Mesendoderm (in vitro differentiated cells): ENCODE measurements at regions not wholly inside any gene's neighbourhood (a gene's known extent, or its start where the extent isn't known, plus 50 kb on each side); places are given as distances from the start of the nearest gene placed in this dataset.
"Not testable (repeated sequence)": the region's sequence is repeated elsewhere in the genome, so short reads cannot be mapped to it uniquely, and the experiment has no call there.

Experiments
- DNase-seq: peaks from one replicate; pipeline ENCODE4 v3.0.0; 2013
- H2AK5ac ChIP-seq: 2 replicates; pipeline ENCODE4 v1.6.1; 2013; ENCODE audit warnings: low read length, inconsistent platforms
- H2BK120ac ChIP-seq: 2 replicates; pipeline ENCODE4 v1.6.1; 2013; ENCODE audit warnings: low read depth, mild to moderate bottlenecking, low read length, moderate library complexity, mixed read lengths
- H2BK15ac ChIP-seq: replicated peaks from 2 replicates; pipeline ENCODE4 v1.6.1; 2013; ENCODE audit warnings: low read depth, mild to moderate bottlenecking, moderate library complexity
- H2BK5ac ChIP-seq: 2 replicates; pipeline ENCODE4 v1.6.1; 2013; ENCODE audit warnings: low read length, inconsistent platforms
- H3K18ac ChIP-seq: 2 replicates; pipeline ENCODE4 v1.6.1; 2013; ENCODE audit warnings: mild to moderate bottlenecking, low read length, mixed read lengths
- H3K23ac ChIP-seq: one replicate; pipeline ENCODE4 v1.6.1; 2013; ENCODE audit warnings: low read length
- H3K27ac ChIP-seq: 2 replicates; pipeline ENCODE4 v1.5.1; 2013; ENCODE audit warnings: low read depth, mild to moderate bottlenecking, inconsistent platforms, low read length, moderate library complexity
- H3K27me3 ChIP-seq: 2 replicates; pipeline ENCODE4 v1.6.1; 2013; ENCODE audit warnings: low read length, control low read depth, mild to moderate bottlenecking, inconsistent platforms; ENCODE audit not compliant: insufficient read depth, poor library complexity
- H3K36me3 ChIP-seq: 2 replicates; pipeline ENCODE4 v1.6.1; 2013; ENCODE audit warnings: low read length, inconsistent platforms; ENCODE audit not compliant: control insufficient read depth, insufficient read depth
- H3K4ac ChIP-seq: one replicate; pipeline ENCODE4 v1.6.1; 2013; ENCODE audit warnings: low read depth, mild to moderate bottlenecking, low read length, moderate library complexity
- H3K4me1 ChIP-seq: 2 replicates; pipeline ENCODE4 v1.6.1; 2013; ENCODE audit warnings: low read depth, low read length, inconsistent platforms; ENCODE audit not compliant: control insufficient read depth
- H3K4me2 ChIP-seq: 2 replicates; pipeline ENCODE4 v1.6.1; 2013; ENCODE audit warnings: low read length
- H3K4me3 ChIP-seq: 2 replicates; pipeline ENCODE4 v1.5.1; 2013; ENCODE audit warnings: mild to moderate bottlenecking, low read length
- H3K56ac ChIP-seq: one replicate; pipeline ENCODE4 v1.6.1; 2013; ENCODE audit warnings: low read length
- H3K79me1 ChIP-seq: 2 replicates; pipeline ENCODE4 v1.6.1; 2013; ENCODE audit warnings: low read length, inconsistent platforms
- H3K79me2 ChIP-seq: 2 replicates; pipeline ENCODE4 v1.6.1; 2013; ENCODE audit warnings: mild to moderate bottlenecking, low read length; ENCODE audit not compliant: control insufficient read depth, insufficient read depth
- H3K9ac ChIP-seq: 2 replicates; pipeline ENCODE4 v1.6.1; 2013; ENCODE audit warnings: low read length, inconsistent platforms
- H4K5ac ChIP-seq: one replicate; pipeline ENCODE4 v1.6.1; 2013; ENCODE audit warnings: low read length
- H4K8ac ChIP-seq: one replicate; pipeline ENCODE4 v1.6.1; 2013; ENCODE audit warnings: low read depth, mild to moderate bottlenecking, control low read depth, low read length, moderate library complexity
- WGBS: extraction: QIAGEN DNeasy Blood & Tissue Kit; methylation state at CpG from one replicate; pipeline ENCODE4 v1.1.7; 2013; ENCODE audit warnings: low lambda C conversion rate, missing lambda C conversion rate; ENCODE audit not compliant: insufficient coverage; ENCODE audit errors: extremely low coverage; 5-methylcytosine and 5-hydroxymethylcytosine counted together

DNA sequence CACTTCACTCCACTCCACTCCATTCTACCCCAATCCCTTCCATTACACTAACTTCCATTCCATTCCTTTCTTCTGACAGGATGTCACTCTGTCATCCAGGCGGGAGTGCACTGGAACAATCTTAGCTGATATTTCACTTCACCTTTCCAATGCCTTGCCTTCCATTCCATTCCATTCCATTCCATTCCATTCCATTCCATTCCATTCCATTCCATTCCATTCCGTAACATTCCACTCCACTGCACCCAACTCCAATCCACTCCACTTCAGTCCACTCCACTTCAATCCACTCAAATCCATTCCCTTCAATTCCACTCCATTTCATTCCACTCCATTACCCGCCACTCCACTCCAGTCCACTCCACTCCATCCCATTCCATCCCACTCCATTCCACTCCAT lies 1099.4 kb downstream of the TSPY10 start:
- DNase-seq: peak; percentile 98
- Histone ChIP-seq H2AK5ac (no peak overlapping the region), H3K4ac (no peak overlapping the region), H4K5ac (no peak overlapping the region), H3K79me1 (no peaks in the 10 kb centered on the region), H2BK15ac (no peak overlapping the region), H3K9ac (no peak overlapping the region), H3K79me2 (no peaks in the 10 kb centered on the region), H3K23ac (no peak overlapping the region), H4K8ac (no peak overlapping the region), H2BK5ac (no peak overlapping the region), H3K27me3 (no peaks in the 10 kb centered on the region), H3K36me3 (no peaks in the 10 kb centered on the region), H3K4me3 (no peak overlapping the region), H3K56ac (no peak overlapping the region), H3K4me2 (no peak overlapping the region), H3K27ac (no peak overlapping the region), H3K18ac (no peak overlapping the region), H2BK120ac (no peak overlapping the region), H3K4me1 (no peaks in the 10 kb centered on the region)
- 100% methylated on average over 1 of the region's 3 CpGs for WGBS

DNA sequence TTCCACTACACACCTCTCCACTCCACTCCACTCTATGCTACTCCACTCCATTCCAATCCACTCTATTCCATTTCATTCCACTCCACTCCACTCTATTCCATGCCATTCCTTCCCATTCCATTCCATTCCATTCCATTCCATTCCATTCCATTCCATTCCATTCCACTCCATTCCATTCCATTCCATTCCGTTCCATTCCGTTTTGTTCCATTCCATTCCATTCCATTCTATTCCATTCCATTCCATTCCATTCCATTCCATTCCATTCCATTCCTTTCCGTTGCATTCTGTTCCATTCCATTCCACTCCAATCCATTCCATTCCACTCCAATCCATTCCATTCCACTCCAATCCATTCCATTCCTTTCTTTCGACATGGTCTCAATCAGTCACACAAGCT lies 1121.1 kb downstream of the TSPY10 start:
- DNase-seq, H4K5ac ChIP-seq, H2BK5ac ChIP-seq, H3K18ac ChIP-seq, H3K23ac ChIP-seq, H2BK15ac ChIP-seq, H3K27ac ChIP-seq, H3K79me2 ChIP-seq, H2AK5ac ChIP-seq, H3K36me3 ChIP-seq, H3K4me1 ChIP-seq, H3K4ac ChIP-seq, H2BK120ac ChIP-seq, H3K4me2 ChIP-seq, H3K4me3 ChIP-seq, H3K9ac ChIP-seq, H3K27me3 ChIP-seq, H3K56ac ChIP-seq, H3K79me1 ChIP-seq, H4K8ac ChIP-seq: not testable (repeated sequence)
- no CpG with 5 or more reads among the region's 4 CpGs for WGBS

DNA sequence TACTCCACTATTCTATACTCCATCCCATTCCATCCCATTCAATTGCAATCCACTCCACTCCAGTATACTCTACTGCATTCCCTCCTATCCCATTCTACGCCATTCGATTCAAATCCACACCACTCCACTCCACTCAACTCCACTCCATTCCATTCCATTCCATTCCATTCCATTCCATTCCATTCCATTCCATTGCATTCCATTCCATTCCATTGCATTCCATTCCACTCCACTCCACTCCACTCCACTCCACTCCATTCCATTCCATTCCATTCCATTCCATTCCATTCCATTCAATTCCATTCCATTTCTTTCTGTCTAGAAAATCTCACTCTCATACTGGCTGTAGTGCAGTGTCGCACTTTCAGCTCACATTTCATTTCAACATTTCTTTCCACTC lies 1129.4 kb downstream of the TSPY10 start:
- H4K5ac ChIP-seq, DNase-seq, H3K79me1 ChIP-seq, H2AK5ac ChIP-seq, H3K79me2 ChIP-seq, H3K56ac ChIP-seq, H3K4me2 ChIP-seq, H3K27ac ChIP-seq, H3K9ac ChIP-seq, H2BK15ac ChIP-seq, H2BK120ac ChIP-seq, H3K4me1 ChIP-seq, H3K23ac ChIP-seq, H2BK5ac ChIP-seq, H3K18ac ChIP-seq, H3K27me3 ChIP-seq, H3K36me3 ChIP-seq, H4K8ac ChIP-seq, H3K4me3 ChIP-seq, H3K4ac ChIP-seq: not testable (repeated sequence)
- 100% methylated on average over 2 of the region's 3 CpGs for WGBS

DNA sequence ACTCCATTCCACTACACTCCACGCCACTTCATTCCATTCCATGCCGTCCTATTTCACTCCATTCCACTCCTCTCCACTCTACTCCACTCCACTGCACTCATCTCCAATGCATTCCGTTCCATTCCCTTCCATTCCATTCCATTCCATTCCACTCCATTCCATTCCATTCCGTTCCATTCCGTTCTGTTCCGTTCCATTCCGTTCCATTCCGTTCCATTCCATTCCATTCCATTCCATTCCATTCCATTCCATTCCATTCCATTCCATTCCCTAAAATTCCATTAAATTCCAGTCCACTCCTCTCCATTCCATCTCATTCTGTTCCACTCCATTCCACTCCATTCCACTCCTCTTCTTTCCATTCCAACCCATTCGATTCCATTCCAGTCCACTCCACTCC lies 1139.1 kb downstream of the TSPY10 start:
- no peak overlapping the region for H3K27ac ChIP-seq
- H2BK120ac ChIP-seq: no peak overlapping the region
- no peaks in the 10 kb centered on the region for H3K27me3 ChIP-seq
- no peak overlapping the region for H3K9ac ChIP-seq
- H3K56ac ChIP-seq: no peak overlapping the region
- no peaks in the 10 kb centered on the region for H3K79me1 ChIP-seq
- H3K4me1 ChIP-seq: no peaks in the 10 kb centered on the region
- H4K5ac ChIP-seq: no peak overlapping the region
- H2BK15ac ChIP-seq: no peak overlapping the region
- H3K4me2 ChIP-seq: no peak overlapping the region
- H3K79me2 ChIP-seq: no peaks in the 10 kb centered on the region
- DNase-seq: no peak
- 100% methylated on average over 6 of the region's 9 CpGs for WGBS
- no peak overlapping the region for H3K23ac ChIP-seq
- no peak overlapping the region for H2AK5ac ChIP-seq
- no peak overlapping the region for H3K4ac ChIP-seq
- no peak overlapping the region for H4K8ac ChIP-seq
- H3K18ac ChIP-seq: no peak overlapping the region
- no peak overlapping the region for H2BK5ac ChIP-seq
- H3K36me3 ChIP-seq: no peaks in the 10 kb centered on the region
- no peak overlapping the region for H3K4me3 ChIP-seq

DNA sequence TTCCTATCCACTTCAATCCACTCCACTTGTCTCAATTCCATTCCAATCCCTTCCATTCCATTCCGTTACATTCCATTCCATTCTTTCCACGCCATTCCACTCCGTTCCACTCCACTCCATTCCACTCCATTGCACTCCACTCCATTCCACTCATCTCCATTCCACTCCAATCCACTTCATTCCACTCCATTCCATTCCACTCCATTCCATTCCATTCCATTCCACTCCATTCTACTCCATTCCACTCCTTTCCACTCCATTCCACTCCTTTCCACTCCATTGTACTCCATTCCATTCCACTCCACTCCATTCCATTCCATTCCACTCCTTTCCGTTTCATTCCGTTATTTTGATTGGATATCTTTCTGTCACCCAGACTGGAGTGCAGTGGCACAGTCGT lies 1158.7 kb downstream of the TSPY10 start:
- no peaks in the 10 kb centered on the region for H3K36me3 ChIP-seq
- no peak overlapping the region for H2BK15ac ChIP-seq
- no peak overlapping the region for H3K4ac ChIP-seq
- no peaks in the 10 kb centered on the region for H3K27me3 ChIP-seq
- no peak overlapping the region for H3K27ac ChIP-seq
- no peak overlapping the region for H4K8ac ChIP-seq
- no peak overlapping the region for H3K9ac ChIP-seq
- DNase-seq: no peak
- no peak overlapping the region for H4K5ac ChIP-seq
- no peaks in the 10 kb centered on the region for H3K4me1 ChIP-seq
- H3K79me2 ChIP-seq: no peaks in the 10 kb centered on the region
- WGBS: 98% methylated on average over 3 of the region's 6 CpGs
- H2BK5ac ChIP-seq: no peak overlapping the region
- no peak overlapping the region for H2AK5ac ChIP-seq
- no peak overlapping the region for H3K23ac ChIP-seq
- H3K79me1 ChIP-seq: no peaks in the 10 kb centered on the region
- no peak overlapping the region for H3K4me2 ChIP-seq
- no peak overlapping the region for H2BK120ac ChIP-seq
- no peak overlapping the region for H3K56ac ChIP-seq
- no peak overlapping the region for H3K4me3 ChIP-seq
- H3K18ac ChIP-seq: no peak overlapping the region
